A673 (cell line): ENCODE measurements at regions not wholly inside any gene's neighbourhood (a gene's known extent, or its start where the extent isn't known, plus 50 kb on each side); places are given as distances from the start of the nearest gene placed in this dataset.

Source experiments
- EZH2 ChIP-seq: fragments of 200-600 bp; sonication (generic); IDR thresholded peaks from 2 replicates; pipeline ENCODE4 v1.6.1; 2017; ENCODE audit warnings: borderline replicate concordance, low read depth, mild to moderate bottlenecking, mixed read lengths, antibody characterized with exemption, low read length; ENCODE audit not compliant: poor library complexity, severe bottlenecking
- TF ChIP-seq, protein P1 (sequence below): fragments of 300-800, 200-600 bp; sonication (generic); conservative IDR thresholded peaks from 2 replicates; pipeline ENCODE4 v1.5.1; 2017; ENCODE audit warnings: low read depth, mild to moderate bottlenecking, antibody characterized with exemption, low read length, moderate library complexity, mixed read lengths

DNA sequence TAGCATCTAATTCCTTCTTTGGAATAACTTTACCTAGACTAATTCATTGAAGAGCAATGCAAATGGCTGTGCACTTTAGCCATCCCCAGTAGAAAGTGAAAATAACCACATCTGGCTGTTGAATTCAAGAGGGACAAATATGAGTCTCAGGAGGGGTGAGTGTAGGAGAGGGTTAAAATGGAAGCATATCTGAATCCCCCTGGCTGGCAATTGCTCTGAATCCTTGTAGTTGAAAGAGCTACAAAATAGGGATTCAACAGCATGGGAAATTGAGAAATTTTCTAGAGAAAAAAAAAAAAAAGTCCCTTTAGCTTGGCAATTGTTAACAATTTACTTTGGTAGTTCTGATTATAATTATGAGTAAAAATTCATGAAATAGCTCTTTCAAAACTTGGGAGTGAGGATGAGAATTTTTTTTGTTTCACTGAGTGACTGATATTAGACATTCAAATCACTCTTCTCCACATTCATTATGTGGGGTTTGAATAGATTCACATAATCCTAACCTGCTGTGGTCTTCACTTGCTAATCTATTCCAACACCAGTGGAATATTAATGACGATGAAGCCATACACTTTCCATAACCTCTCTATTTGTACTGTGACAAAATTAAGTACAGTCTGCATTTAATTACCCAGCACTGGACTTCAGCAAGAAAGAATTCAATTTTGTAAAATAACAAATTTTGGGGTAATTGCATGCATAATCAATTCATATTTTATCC, 569.0 kb upstream of the MCTP2 start:
- TF ChIP-seq, protein P1, sequence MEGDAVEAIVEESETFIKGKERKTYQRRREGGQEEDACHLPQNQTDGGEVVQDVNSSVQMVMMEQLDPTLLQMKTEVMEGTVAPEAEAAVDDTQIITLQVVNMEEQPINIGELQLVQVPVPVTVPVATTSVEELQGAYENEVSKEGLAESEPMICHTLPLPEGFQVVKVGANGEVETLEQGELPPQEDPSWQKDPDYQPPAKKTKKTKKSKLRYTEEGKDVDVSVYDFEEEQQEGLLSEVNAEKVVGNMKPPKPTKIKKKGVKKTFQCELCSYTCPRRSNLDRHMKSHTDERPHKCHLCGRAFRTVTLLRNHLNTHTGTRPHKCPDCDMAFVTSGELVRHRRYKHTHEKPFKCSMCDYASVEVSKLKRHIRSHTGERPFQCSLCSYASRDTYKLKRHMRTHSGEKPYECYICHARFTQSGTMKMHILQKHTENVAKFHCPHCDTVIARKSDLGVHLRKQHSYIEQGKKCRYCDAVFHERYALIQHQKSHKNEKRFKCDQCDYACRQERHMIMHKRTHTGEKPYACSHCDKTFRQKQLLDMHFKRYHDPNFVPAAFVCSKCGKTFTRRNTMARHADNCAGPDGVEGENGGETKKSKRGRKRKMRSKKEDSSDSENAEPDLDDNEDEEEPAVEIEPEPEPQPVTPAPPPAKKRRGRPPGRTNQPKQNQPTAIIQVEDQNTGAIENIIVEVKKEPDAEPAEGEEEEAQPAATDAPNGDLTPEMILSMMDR = no peak
- TF ChIP-seq EZH2 = no peak
